Heart right ventricle (tissue), 16 donors: ENCODE measurements at regions not wholly inside any gene's neighbourhood (a gene's known extent, or its start where the extent isn't known, plus 50 kb on each side); places are given as distances from the start of the nearest gene placed in this dataset.

ENCODE experiments used
- ATAC-seq, 8 donors: fragments of 200-7000 bp; cut with Tn5 transposase; one replicate each; pipeline ENCODE4 v1.9.1; 2020; ENCODE audit warnings: mild to moderate bottlenecking in 8 of 8, moderate library complexity in 8 of 8, moderate number of reproducible peaks in 1 of 8
- DNase-seq, 2 donors: peaks; one replicate each; pipeline ENCODE4 v3.0.0-alpha.2; 2020
- H3K27ac ChIP-seq, 10 donors: fragments of 200-600 bp; sonication (generic) in 2 of 10; one replicate each; pipeline versions ENCODE4 v1.5.0 to v1.8.0; 2020 to 2022; ENCODE audit warnings: mild to moderate bottlenecking in 3 of 10
- H3K27me3 ChIP-seq, 7 donors: fragments of 200-600 bp; one replicate each; pipeline ENCODE4 v1.8.0; 2021 to 2022; ENCODE audit warnings: mild to moderate bottlenecking in 2 of 7
- H3K36me3 ChIP-seq, 9 donors: fragments of 200-600 bp; sonication (generic) in 1 of 9; one replicate each; pipeline versions ENCODE4 v1.5.0 to v1.8.0; 2020 to 2022; ENCODE audit warnings: mild to moderate bottlenecking in 2 of 9
- H3K4me1 ChIP-seq, 9 donors: fragments of 200-600 bp; sonication (generic) in 1 of 9; one replicate each; pipeline versions ENCODE4 v1.5.0 to v1.8.0; 2020 to 2022; ENCODE audit warnings: mild to moderate bottlenecking in 4 of 9
- H3K4me3 ChIP-seq, 10 donors: fragments of 200-600 bp; sonication (generic) in 2 of 10; one replicate each; pipeline versions ENCODE4 v1.5.0 to v1.8.0; 2020 to 2022; ENCODE audit warnings: mild to moderate bottlenecking in 7 of 10, moderate library complexity in 2 of 10
- H3K9me3 ChIP-seq, 11 donors: fragments of 200-600 bp in 10 of 11; sonication (generic) in 2 of 11; one replicate each; pipeline versions ENCODE4 v1.5.0 to v1.8.0; 2013 to 2022; ENCODE audit warnings: mild to moderate bottlenecking in 2 of 11, control low read depth in 1 of 11, moderate library complexity in 1 of 11
- WGBS, 2 donors: extraction: QIAGEN DNeasy Blood & Tissue Kit; methylation state at CpG; one replicate each; pipeline ENCODE4 v1.1.7; 2013; ENCODE audit warnings: inconsistent platforms in 1 of 2; 5-methylcytosine and 5-hydroxymethylcytosine counted together
- intact Hi-C, 10 donors: fragments of 100-400 bp; cut with DNase I; formaldehyde crosslinking; loops; one replicate each; pipeline versions ENCODE4 v1.11.1 to v1.14.2; 2022
- TF ChIP-seq, protein P1 (sequence below), 9 donors: fragments of 200-600 bp; sonication (generic) in 2 of 9; IDR thresholded peaks; one replicate each; pipeline versions ENCODE4 v1.5.0 to v1.8.0; 2021 to 2022; ENCODE audit warnings: antibody characterized with exemption in 9 of 9, mild to moderate bottlenecking in 5 of 9, moderate library complexity in 1 of 9
- donor health status: Arrhythmogenic right ventricular cardiomyopathy.
- donor health status: ischemic (EF 13 %, LVEDD 7.1; RV severe dilation, severe dysfunction).
- donor health status: healthy with polysubstance abuse.
- donor health status: DM: no; HTN: yes; CAD: no.
- donor health status: DM: no; HTN: no; CAD: no.
- donor health status: ischemic (EF 25% LVEDD 6.9; RV normal size, moderate dysfunction).
- donor health status: ischemic (EF 25% LVEDD 5.7; RV mildly dilated, moderate dysfunction).
- donor health status: healthy.
- donor health status: DM: yes; HTN: yes; CAD: no.
- donor health status: Ischemic cardiomyopathy.
- donor health status: ischemic (EF 35%, LVEDD 5.7; RV mildly dilated, moderate dysfunction).
- donor health status: nonischemic (EF 11% LVEDD 7.7; RV severe dilation, severe dysfunction).
- donor health status: DM: yes; HTN: yes; CAD: no.
- donor health status: PGD.
- donor health status: ischemic (EF 29% LVEDD 5.4; RV normal size, mild dysfunction).
- donor health status: nonischemic (EF 23%, LVEDD 6.1; RV moderate dilation, normal function).

DNA sequence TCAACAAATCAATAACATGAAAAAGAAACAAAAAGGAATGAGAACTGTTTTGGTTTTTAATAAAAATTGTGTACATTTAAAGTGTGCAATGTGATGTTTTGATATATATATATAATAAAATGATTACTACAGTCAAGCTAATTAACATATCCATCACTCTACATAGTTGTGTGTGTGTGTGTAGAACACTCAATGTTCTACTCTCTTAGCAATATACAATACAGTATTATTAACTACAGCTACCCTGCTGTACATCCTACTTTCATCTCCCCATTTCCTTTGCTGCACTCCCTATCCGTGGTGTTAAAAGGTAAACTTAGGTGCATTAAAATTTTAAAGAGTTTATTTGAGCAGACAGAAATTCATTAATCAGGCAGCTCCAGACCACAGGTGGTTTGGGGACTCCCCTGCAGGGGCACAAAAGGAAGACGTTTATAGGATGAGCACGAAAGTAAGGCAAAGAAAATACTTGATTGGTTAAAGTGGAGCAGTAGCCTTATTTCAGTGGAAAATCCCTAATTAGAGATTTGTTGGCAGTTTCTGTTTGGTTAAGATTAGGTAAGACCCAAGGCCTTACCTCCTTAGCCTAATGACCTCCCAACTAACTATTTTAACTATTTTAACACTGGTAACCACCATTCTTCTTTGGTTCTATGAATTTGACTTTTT, 61.8 kb upstream of the SNRK start:
- 73 to 79% methylated on average over 3 of the region's 3 CpGs for WGBS, 2 donors
- no peaks in the 10 kb centered on the region for H3K4me1 ChIP-seq
- H3K27ac ChIP-seq = no peak overlapping the region
- no peaks in the 10 kb centered on the region for H3K36me3 ChIP-seq
- H3K4me3 ChIP-seq = no peak overlapping the region
- DNase-seq (no peak), ATAC-seq (no peak)
- intact Hi-C loops = loop anchor here in 6 of 10 donors (5.0 to 10.0 kb wide), 3 partner anchors 63 to 280 kb away; partner anchors contain the start of gene SNRK (in 1 of the 6)
- H3K9me3 ChIP-seq = peaks cover 0 to 35% (median 7%) of the 10 kb centered on the region in 11 donors
- TF ChIP-seq, protein P1, sequence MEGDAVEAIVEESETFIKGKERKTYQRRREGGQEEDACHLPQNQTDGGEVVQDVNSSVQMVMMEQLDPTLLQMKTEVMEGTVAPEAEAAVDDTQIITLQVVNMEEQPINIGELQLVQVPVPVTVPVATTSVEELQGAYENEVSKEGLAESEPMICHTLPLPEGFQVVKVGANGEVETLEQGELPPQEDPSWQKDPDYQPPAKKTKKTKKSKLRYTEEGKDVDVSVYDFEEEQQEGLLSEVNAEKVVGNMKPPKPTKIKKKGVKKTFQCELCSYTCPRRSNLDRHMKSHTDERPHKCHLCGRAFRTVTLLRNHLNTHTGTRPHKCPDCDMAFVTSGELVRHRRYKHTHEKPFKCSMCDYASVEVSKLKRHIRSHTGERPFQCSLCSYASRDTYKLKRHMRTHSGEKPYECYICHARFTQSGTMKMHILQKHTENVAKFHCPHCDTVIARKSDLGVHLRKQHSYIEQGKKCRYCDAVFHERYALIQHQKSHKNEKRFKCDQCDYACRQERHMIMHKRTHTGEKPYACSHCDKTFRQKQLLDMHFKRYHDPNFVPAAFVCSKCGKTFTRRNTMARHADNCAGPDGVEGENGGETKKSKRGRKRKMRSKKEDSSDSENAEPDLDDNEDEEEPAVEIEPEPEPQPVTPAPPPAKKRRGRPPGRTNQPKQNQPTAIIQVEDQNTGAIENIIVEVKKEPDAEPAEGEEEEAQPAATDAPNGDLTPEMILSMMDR (IDR thresholded peaks at IDR 0.05) = no peak
- no peaks in the 10 kb centered on the region for H3K27me3 ChIP-seq

DNA sequence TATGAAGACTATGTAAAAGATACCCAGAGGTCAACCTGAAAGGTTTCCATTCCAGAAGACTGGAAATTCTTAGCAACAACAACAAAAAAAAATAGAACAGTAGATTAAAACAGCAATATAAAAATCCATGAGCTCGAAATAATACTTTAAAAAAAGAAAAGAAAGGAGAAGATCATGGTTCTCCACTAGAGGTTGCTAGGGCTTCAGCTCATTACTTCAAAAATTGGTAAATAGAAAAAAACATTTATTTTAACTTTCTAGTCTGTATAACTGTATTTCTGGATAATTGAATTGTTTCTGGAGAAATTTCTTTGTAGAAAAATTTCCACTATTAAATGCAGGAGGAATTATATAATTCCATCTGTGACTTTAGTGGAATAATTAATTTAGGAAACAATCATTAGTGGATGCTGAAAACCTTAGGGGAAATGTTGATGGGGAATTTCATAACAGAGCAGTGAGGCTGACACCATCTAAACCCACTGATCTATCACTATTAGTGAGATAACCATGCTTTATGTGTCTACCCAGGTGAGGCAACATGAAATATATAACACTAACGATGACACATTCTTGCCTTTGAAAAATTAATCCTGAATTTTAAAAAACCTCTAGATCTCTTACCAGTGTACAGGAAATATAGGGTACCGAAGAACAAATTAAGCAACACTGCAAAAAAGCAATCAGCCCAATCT, 62.5 kb upstream of the SNRK start:
- WGBS, 2 donors = 80 to 86% methylated on average over 3 of the region's 3 CpGs
- no peaks in the 10 kb centered on the region for H3K36me3 ChIP-seq
- no peak overlapping the region for H3K27ac ChIP-seq
- no peaks in the 10 kb centered on the region for H3K27me3 ChIP-seq
- H3K4me1 ChIP-seq = no peaks in the 10 kb centered on the region
- ATAC-seq (peak in 1 of 8 donors; percentile 45), DNase-seq (no peak)
- H3K4me3 ChIP-seq = no peak overlapping the region
- TF ChIP-seq, protein P1 (IDR thresholded peaks at IDR 0.05) = peak in 8 of 9 donors; percentile 21 to 72 (median 52)
- peaks cover 0 to 35% (median 7%) of the 10 kb centered on the region in 11 donors for H3K9me3 ChIP-seq
- intact Hi-C loops = loop anchor here in 6 of 10 donors (5.0 to 10.0 kb wide), 2 partner anchors 278 to 281 kb away; no protein-coding TSS in a partner anchor

DNA sequence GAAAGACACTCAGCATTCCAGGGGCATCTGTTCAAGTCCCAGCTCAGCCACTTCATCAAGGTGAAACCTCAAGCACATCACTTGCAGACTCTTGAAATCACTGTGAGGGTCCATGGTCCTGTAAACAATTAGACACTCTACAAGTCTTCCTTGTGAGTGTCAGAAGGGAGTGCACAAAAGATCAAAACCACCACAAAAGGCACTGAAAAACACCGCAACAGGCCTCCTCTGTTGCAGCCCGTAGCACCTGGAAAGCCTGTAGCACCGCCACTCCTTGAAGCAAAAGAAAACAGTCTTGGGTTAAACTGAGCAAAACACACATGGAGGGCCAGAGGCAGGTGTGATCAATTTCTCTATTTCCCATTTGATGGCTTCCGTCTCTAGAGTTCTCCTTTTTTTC, 63.8 kb upstream of the SNRK start:
- DNase-seq (no peak), ATAC-seq (no peak)
- Histone ChIP-seq H3K27me3 (no peaks in the 10 kb centered on the region), H3K9me3 (peaks cover 0 to 22% (median under 1%) of the 10 kb centered on the region in 11 donors), H3K4me3 (no peak overlapping the region), H3K36me3 (no peaks in the 10 kb centered on the region), H3K27ac (no peak overlapping the region), H3K4me1 (peaks cover 0 to 9% (median 0%) of the 10 kb centered on the region in 9 donors)
- WGBS, 2 donors = 93 to 95% methylated on average over 4 of the region's 4 CpGs
- intact Hi-C loops = loop anchor here in 6 of 10 donors (5.0 to 10.0 kb wide), 2 partner anchors 280 to 282 kb away; no protein-coding TSS in a partner anchor
- TF ChIP-seq, protein P1 (IDR thresholded peaks at IDR 0.05) = no peak

DNA sequence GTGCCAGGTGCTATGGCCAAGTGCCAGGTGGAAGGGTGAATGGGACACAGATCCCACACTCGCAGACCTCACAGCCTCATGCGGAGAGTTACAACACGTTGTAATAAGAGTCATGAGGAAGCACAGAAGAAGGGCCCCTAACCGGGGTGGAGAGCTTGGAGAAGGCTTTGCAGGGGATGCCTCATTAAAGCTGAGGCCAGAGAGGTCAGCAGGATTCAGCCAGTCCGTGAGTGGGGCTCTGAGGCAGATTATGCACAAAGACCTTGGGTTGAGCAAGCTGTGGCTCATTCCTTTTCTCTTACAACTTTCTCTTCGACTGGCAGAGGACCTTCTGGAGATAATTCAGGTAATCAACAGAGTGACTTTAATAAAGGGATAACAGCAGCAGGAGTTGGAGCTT, 65.3 kb upstream of the SNRK start:
- Histone ChIP-seq H3K27ac (no peak overlapping the region), H3K4me1 (peaks cover 0 to 17% (median 5%) of the 10 kb centered on the region in 9 donors), H3K36me3 (no peaks in the 10 kb centered on the region), H3K9me3 (peaks cover 0 to 13% (median 0%) of the 10 kb centered on the region in 11 donors), H3K4me3 (no peak overlapping the region), H3K27me3 (no peaks in the 10 kb centered on the region)
- intact Hi-C loops = loop anchor here in 6 of 10 donors (5.0 to 10.0 kb wide), 2 partner anchors 281 to 284 kb away; no protein-coding TSS in a partner anchor
- ATAC-seq = no peak
- TF ChIP-seq, protein P1 (IDR thresholded peaks at IDR 0.05) = no peak
- no peak for DNase-seq
- 67 to 72% methylated on average over 6 of the region's 6 CpGs for WGBS, 2 donors
